ENCODE measurements at regions not wholly inside any gene's neighbourhood (a gene's known extent, or its start where the extent isn't known, plus 50 kb on each side); places are given as distances from the start of the nearest gene placed in this dataset.
A peak's percentile ranks its signal among the peaks of the same experiment; 100 is the strongest.
"Not testable (repeated sequence)": the region's sequence is repeated elsewhere in the genome, so short reads cannot be mapped to it uniquely, and the experiment has no call there.

DNA sequence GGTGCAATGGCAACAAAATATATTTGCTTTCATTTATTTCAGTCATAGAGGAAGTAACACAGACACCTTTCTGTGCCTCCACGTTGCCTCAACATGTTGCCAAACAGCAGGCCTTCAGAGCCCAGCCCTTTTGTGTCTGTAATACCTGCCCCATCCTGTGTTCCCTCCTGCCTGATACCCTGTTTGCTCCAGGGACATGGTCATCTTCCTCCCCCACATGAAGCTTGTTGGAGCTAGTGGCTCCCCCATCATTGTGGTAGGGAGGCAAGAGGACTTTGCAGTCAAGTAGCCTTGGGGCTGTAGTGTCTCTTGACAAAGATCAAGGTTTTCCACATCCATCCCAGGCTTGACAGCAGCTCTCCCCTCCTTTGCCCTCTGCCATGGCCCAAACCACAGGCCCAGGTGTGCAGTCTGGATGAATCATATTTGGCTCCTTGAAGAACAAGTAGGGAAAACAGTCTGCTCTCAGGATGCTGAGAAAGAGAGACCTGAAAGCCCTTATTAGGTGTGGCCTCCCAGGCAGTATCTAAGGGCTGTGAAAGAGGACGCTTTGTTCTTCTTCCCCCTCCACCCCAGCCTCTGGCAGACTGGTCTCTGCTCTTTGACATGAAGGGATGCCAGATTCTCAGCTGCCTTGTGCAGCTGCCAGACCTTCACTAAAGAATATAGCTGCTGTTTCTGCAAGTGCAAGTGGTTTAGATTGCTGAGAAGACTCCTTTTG is 329.0 kb downstream of the C12orf75 start:
- Histone ChIP-seq H3K27ac (replicated peaks in 1 of 4) (peak overlapping the region; percentile 26 to 47 (median 42)), H3K36me3 (no peaks in the 10 kb centered on the region), H3K4me3 (no peak overlapping the region), H3K4me1 (peaks cover 4 to 14% (median 9%) of the 10 kb centered on the region in 4 donors), H3K27me3 (no peaks in the 10 kb centered on the region), H3K9me3 (no peaks in the 10 kb centered on the region)
- no peak for DNase-seq (ENCODE audit: extremely low spot score)
- 50% methylated on average over 2 of the region's 2 CpGs for WGBS
- TF ChIP-seq CTCF (IDR thresholded peaks at IDR 0.05) (no peak), POLR2AphosphoS5 (IDR thresholded peaks at IDR 0.05) (peak in 1 of 2 donors; percentile 65), POLR2A (IDR thresholded peaks at IDR 0.05; ENCODE audit: low read depth) (no peak)
- intact Hi-C loops (cut with DNase I) = no loop called here

DNA sequence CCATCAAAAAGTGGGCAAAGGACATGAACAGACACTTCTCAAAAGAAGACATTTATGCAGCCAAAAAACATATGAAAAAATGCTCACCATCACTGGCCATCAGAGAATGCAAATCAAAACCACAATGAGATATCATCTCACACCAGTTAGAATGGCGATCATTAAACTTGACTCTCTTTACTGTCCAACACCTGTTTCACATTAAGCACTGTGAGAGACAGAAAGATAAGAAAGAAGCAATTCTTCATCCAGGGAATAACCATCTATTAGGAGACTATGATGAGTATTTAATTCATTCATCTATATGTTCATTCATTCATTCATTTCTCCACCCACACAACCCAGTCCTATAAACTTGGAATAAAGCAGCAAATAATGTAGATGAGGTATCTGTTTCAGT is 334.3 kb downstream of the C12orf75 start:
- intact Hi-C loops (cut with DNase I) = not testable (repeated sequence)
- WGBS = 79% methylated on average over 1 of the region's 1 CpG

GRCh38 chr12:105665366-105665765 is 334.9 kb downstream of the C12orf75 start:
- Histone ChIP-seq H3K27ac (replicated peaks in 1 of 4) (no peak overlapping the region), H3K4me1 (peaks cover 0 to 2% (median under 1%) of the 10 kb centered on the region in 4 donors), H3K9me3 (no peaks in the 10 kb centered on the region), H3K36me3 (no peaks in the 10 kb centered on the region), H3K4me3 (no peak overlapping the region), H3K27me3 (no peaks in the 10 kb centered on the region)
- 93% methylated on average over 5 of the region's 5 CpGs for WGBS
- TF ChIP-seq CTCF (IDR thresholded peaks at IDR 0.05) = no peak
- intact Hi-C loops (cut with DNase I) = no loop called here
- peak; percentile 74 for DNase-seq (ENCODE audit: extremely low spot score)

More for the DNA sequence above, 334.3 kb downstream of the C12orf75 start:
- not testable (repeated sequence) for DNase-seq (ENCODE audit: extremely low spot score); H3K4me1 ChIP-seq; H3K9me3 ChIP-seq; H3K36me3 ChIP-seq; H3K4me3 ChIP-seq; H3K27ac ChIP-seq (replicated peaks in 1 of 4); H3K27me3 ChIP-seq

- H3K4me1 ChIP-seq = peaks cover 12 to 18% (median 15%) of the 10 kb centered on the region in 4 donors
- no peak for TF ChIP-seq CTCF (IDR thresholded peaks at IDR 0.05)
- TF ChIP-seq POLR2A (IDR thresholded peaks at IDR 0.05; ENCODE audit: low read depth) = no peak
- TF ChIP-seq POLR2AphosphoS5 (IDR thresholded peaks at IDR 0.05) = no peak
- no peak for TF ChIP-seq EP300 (IDR thresholded peaks at IDR 0.05)
- 93% methylated on average over 2 of the region's 2 CpGs for WGBS
- no peak overlapping the region for H3K27ac ChIP-seq (replicated peaks in 1 of 4)
- DNase-seq (ENCODE audit: extremely low spot score) = no peak
- H3K4me3 ChIP-seq = no peak overlapping the region
- no peaks in the 10 kb centered on the region for H3K9me3 ChIP-seq
- no peaks in the 10 kb centered on the region for H3K27me3 ChIP-seq
- H3K36me3 ChIP-seq = no peaks in the 10 kb centered on the region
- intact Hi-C loops (cut with DNase I) = no loop called here
Measured at GRCh38 chr12:105667973-105668743, 337.7 kb downstream of the C12orf75 start.

DNA sequence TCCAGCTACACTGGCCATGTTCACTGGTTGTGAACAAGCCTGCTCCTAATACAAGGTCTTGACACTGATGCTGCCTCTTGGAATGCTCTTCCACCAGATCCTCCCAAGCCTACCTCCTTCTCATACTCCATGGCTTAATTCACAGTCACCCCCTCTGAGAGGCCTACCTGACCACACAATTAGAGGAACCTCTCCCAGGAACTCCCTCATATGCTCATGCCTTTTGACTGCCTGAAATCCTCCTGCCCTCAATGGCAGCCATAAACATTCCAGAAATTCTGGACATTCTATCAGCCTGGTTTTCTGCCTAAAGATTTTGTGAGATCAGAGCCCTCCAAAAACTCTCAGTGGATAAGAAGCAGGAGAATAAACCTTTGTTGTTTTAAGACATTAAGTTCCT is 340.2 kb downstream of the C12orf75 start:
- intact Hi-C loops (cut with DNase I) = no loop called here
- TF ChIP-seq POLR2AphosphoS5 (IDR thresholded peaks at IDR 0.05) = no peak
- no peak for DNase-seq (ENCODE audit: extremely low spot score)
- H3K27me3 ChIP-seq = no peaks in the 10 kb centered on the region
- no peaks in the 10 kb centered on the region for H3K36me3 ChIP-seq
- H3K27ac ChIP-seq (replicated peaks in 1 of 4) = no peak overlapping the region
- H3K4me1 ChIP-seq = peaks cover 18 to 33% (median 30%) of the 10 kb centered on the region in 4 donors
- H3K9me3 ChIP-seq = no peaks in the 10 kb centered on the region
- H3K4me3 ChIP-seq = no peak overlapping the region

Measured in esophagus muscularis mucosa (tissue), 4 donors.